Lower leg skin (tissue), 4 donors: ENCODE measurements at regions not wholly inside any gene's neighbourhood (a gene's known extent, or its start where the extent isn't known, plus 50 kb on each side); places are given as distances from the start of the nearest gene placed in this dataset.
"Not testable (repeated sequence)": the region's sequence is repeated elsewhere in the genome, so short reads cannot be mapped to it uniquely, and the experiment has no call there.

ENCODE experiments used
- DNase-seq, 2 donors: peaks; one replicate each; pipeline ENCODE4 v3.0.0-alpha.2; 2019; ENCODE audit warnings: low spot score in 2 of 2
- H3K4me3 ChIP-seq: fragments of 200-600 bp; sonication (generic); 2 replicates; pipeline ENCODE4 v1.5.1; 2017; ENCODE audit warnings: mild to moderate bottlenecking, low read depth; ENCODE audit not compliant: poor library complexity, severe bottlenecking
- CTCF ChIP-seq, 3 donors: fragments of 450-650 bp; IDR thresholded peaks; one replicate each; pipeline ENCODE4 v1.5.1; 2016; ENCODE audit warnings: antibody characterized with exemption in 3 of 3, mild to moderate bottlenecking in 3 of 3, moderate library complexity in 2 of 3
- POLR2A ChIP-seq, 2 donors: fragments of 450-650 bp; IDR thresholded peaks; one replicate each; pipeline ENCODE4 v1.6.1; 2016 to 2017; ENCODE audit warnings: antibody characterized with exemption in 2 of 2, mild to moderate bottlenecking in 1 of 2, moderate library complexity in 1 of 2
- WGBS, 2 donors: methylation state at CpG; one replicate each; pipeline ENCODE4 v1.1.5; 2018; 5-methylcytosine and 5-hydroxymethylcytosine counted together
- intact Hi-C: fragments of 100-400 bp; cut with DNase I; formaldehyde crosslinking; loops from one replicate; pipeline ENCODE4 v1.15.0; 2023; ENCODE audit warnings: low total_unique reads

GRCh38 chr7:118418433-118418832 is 193.9 kb downstream of the ANKRD7 start:
- intact Hi-C loops: no loop called here
- no peak for DNase-seq
- TF ChIP-seq CTCF (IDR thresholded peaks at IDR 0.05) (no peak), POLR2A (IDR thresholded peaks at IDR 0.05) (no peak)
- 73 to 80% methylated on average over 1 of the region's 1 CpG for WGBS, 2 donors
- no peak overlapping the region for H3K4me3 ChIP-seq

DNA sequence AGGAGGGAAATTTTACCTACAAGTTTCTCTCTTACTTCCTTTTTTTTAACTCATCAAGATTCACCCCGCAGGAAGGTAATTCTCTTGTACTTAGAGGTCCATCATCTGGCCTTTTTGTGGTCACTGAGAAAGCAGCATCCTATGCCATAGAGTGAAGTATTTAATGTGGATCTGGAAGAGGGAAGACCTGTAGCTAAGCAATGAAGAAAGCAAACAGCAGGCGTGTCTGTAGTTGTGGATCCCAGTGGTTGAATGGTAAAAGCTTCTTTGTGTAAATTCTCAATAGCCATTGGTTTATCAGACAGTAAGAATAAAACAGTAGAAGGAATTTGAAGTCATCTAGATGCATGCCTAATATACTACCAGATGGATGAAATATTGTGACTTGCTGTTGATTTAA is 196.4 kb downstream of the ANKRD7 start:
- no peak for DNase-seq
- no peak overlapping the region for H3K4me3 ChIP-seq
- TF ChIP-seq POLR2A (IDR thresholded peaks at IDR 0.05): no peak
- TF ChIP-seq CTCF (IDR thresholded peaks at IDR 0.05): no peak
- WGBS, 2 donors: 81 to 84% methylated on average over 2 of the region's 2 CpGs
- intact Hi-C loops: no loop called here

- no peak for TF ChIP-seq POLR2A (IDR thresholded peaks at IDR 0.05)
- TF ChIP-seq CTCF (IDR thresholded peaks at IDR 0.05): no peak
- 38 to 46% methylated on average over 3 of the region's 3 CpGs for WGBS, 2 donors
- DNase-seq: no peak
- intact Hi-C loops: no loop called here
- no peak overlapping the region for H3K4me3 ChIP-seq
Observed at GRCh38 chr7:118429141-118429540, 204.6 kb downstream of the ANKRD7 start.

DNA sequence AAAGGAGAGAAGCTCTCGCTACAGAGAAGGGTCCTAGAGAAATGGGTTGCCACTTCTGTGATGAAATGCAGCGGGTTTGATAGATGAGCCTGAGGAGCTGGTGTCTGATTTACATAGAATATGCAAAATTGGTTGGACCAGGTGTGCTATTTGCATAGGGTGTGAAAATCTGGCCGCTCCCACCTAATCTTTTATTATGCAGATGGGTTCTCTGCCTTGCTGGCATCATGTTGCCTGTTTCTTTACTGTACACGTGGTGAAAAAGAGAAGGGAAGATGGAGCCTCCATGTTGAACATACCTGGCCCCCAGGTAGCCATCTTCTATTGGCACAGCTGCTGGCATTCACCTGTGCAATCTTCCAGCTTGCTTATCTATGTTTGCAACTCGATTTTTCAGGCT is 212.2 kb downstream of the ANKRD7 start:
- 60 to 69% methylated on average over 5 of the region's 5 CpGs for WGBS, 2 donors
- intact Hi-C loops: no loop called here
- no peak for DNase-seq
- TF ChIP-seq POLR2A (IDR thresholded peaks at IDR 0.05) (no peak), CTCF (IDR thresholded peaks at IDR 0.05) (no peak)
- no peak overlapping the region for H3K4me3 ChIP-seq

GRCh38 chr7:118449030-118449429 is 224.5 kb downstream of the ANKRD7 start:
- WGBS, 2 donors: 100% methylated on average over 1 of the region's 1 CpG
- DNase-seq, intact Hi-C loops, H3K4me3 ChIP-seq: not testable (repeated sequence)

GRCh38 chr7:118449797-118450567 is 225.5 kb downstream of the ANKRD7 start:
- 63 to 71% methylated on average over 2 of the region's 2 CpGs for WGBS, 2 donors
- TF ChIP-seq CTCF (IDR thresholded peaks at IDR 0.05): no peak
- TF ChIP-seq POLR2A (IDR thresholded peaks at IDR 0.05): no peak
- no peak overlapping the region for H3K4me3 ChIP-seq
- intact Hi-C loops: no loop called here
- no peak for DNase-seq
